ENCODE measurements at regions not wholly inside any gene's neighbourhood (a gene's known extent, or its start where the extent isn't known, plus 50 kb on each side); places are given as distances from the start of the nearest gene placed in this dataset.

DNA sequence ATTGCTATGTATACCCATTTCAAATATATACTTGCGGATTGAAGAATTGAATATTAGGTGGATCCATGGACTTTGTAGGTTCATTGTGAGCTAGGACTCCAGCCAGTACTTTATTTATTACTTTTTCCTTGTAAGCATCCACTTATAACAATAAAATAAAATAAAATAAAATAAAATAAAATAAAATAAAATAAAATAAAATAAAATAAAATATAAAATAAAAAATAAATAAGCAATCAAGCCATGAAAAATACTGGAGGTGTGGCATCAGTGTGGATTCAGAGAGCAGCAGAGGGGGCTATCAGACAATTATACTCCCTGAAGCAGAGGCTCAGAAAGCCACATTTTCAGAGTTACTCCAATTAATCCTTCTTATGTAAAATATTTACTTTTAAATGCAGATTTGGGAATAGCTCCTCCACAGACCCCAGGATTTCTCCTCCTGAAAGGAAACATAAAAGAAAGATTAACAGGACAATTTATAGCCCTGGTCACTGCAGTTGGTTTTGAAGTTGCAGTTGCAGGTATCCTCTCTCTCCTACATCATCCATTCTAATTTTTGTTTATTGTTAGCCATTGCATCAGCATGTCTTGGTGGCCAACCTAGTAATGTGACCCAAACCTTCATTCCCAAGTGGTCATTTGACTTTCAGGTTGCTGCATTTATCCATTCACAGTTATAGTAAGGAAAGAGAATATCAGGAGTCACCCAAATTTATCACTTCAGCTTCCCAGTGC lies 2025.2 kb upstream of the IGFBP7 start:
- Histone ChIP-seq H3K79me2 (ENCODE audit: control insufficient read depth, insufficient read depth, low read length) (no peaks in the 10 kb centered on the region), H3K9me1 (replicated peaks; ENCODE audit: control insufficient read depth, extremely low read depth, insufficient read depth, low read length) (no peaks in the 10 kb centered on the region), H3K27ac (ENCODE audit: insufficient read depth, low read depth, low read length) (no peak overlapping the region), H4K20me1 (replicated peaks; ENCODE audit: control insufficient read depth, extremely low read depth, insufficient read depth, low read length) (no peaks in the 10 kb centered on the region), H3K27me3 (ENCODE audit: control insufficient read depth in 2 of 2, insufficient read depth in 2 of 2, low read length in 2 of 2) (no peaks in the 10 kb centered on the region), H3K36me3 (ENCODE audit: control insufficient read depth in 2 of 2, extremely low read depth in 1 of 2, insufficient read depth in 2 of 2, low read length in 2 of 2) (no peaks in the 10 kb centered on the region), H3K4me2 (ENCODE audit: insufficient read depth, low read length) (no peak overlapping the region), H3K9me3 (replicated peaks; ENCODE audit: control insufficient read depth, insufficient read depth, low read length) (no peaks in the 10 kb centered on the region), H3K4me1 (ENCODE audit: control insufficient read depth, extremely low read depth, insufficient read depth, low read length) (no peaks in the 10 kb centered on the region), H3K9ac (replicated peaks; ENCODE audit: extremely low read depth, insufficient read depth, low read length) (no peak overlapping the region), H3K4me3 (replicated peaks in 1 of 3; ENCODE audit: insufficient read depth in 1 of 3, low read depth in 1 of 3, low read length in 3 of 3) (no peak overlapping the region), H2AFZ (ENCODE audit: low read depth, low read length) (no peak overlapping the region)
- ChIA-PET CTCF (no interaction called here), POLR2A (no interaction called here)
- no TSS peak for BruUV-seq (replicated peaks)
- DNase-seq (ENCODE audit: low read depth, low spot score) (no peak), FAIRE-seq (no peak)
- TF ChIP-seq POLR2A (IDR thresholded peaks at IDR 0.05; ENCODE audit: low read depth, low read length) (no peak), MYC (IDR thresholded peaks at IDR 0.05; ENCODE audit: low read depth, low read length) (no peak), MAX (IDR thresholded peaks at IDR 0.05; ENCODE audit: insufficient read depth, insufficient read length) (no peak), POLR2AphosphoS5 (IDR thresholded peaks at IDR 0.05; ENCODE audit: insufficient read depth, low read depth, low read length) (no peak), FOS (IDR thresholded peaks at IDR 0.05; ENCODE audit: borderline replicate concordance, insufficient read depth, low read length) (no peak), CTCF (IDR thresholded peaks at IDR 0.05; ENCODE audit: extremely low read depth in 1 of 2, insufficient read depth in 1 of 2, low read depth in 1 of 2, low read length in 2 of 2) (no peak), EZH2 (IDR thresholded peaks at IDR 0.05; ENCODE audit: borderline replicate concordance, low read depth, low read length, severe bottlenecking) (no peak), JUN (IDR thresholded peaks at IDR 0.05; ENCODE audit: borderline replicate concordance, insufficient read depth, insufficient read length, low read depth) (no peak), GATA2 (IDR thresholded peaks at IDR 0.05; ENCODE audit: insufficient read depth, insufficient read length, low read depth, low read length) (no peak)
- dilution Hi-C loops (cut with MboI; ENCODE audit: extremely low pct_ligation_motif_present, low sequenced_read_pairs) (no loop called here), intact Hi-C loops (cut with micrococcal nuclease) (no loop called here)
